ENCODE measurements at regions not wholly inside any gene's neighbourhood (a gene's known extent, or its start where the extent isn't known, plus 50 kb on each side); places are given as distances from the start of the nearest gene placed in this dataset.

- H3K9me3 ChIP-seq (ENCODE audit: control insufficient read depth in 2 of 2, low read length in 2 of 2): no peaks in the 10 kb centered on the region
- no peaks in the 10 kb centered on the region for H3K4me1 ChIP-seq (ENCODE audit: control insufficient read depth in 2 of 2, insufficient read depth in 2 of 2, low read length in 2 of 2)
- H3K4me3 ChIP-seq (ENCODE audit: low read length in 2 of 2): no peak overlapping the region
- no peak overlapping the region for H3K27ac ChIP-seq (ENCODE audit: low read depth in 2 of 2, low read length in 2 of 2)
- H3K36me3 ChIP-seq (ENCODE audit: control insufficient read depth in 2 of 2, insufficient read depth in 2 of 2, low read length in 2 of 2): no peaks in the 10 kb centered on the region
- H3K27me3 ChIP-seq (ENCODE audit: control insufficient read depth in 2 of 2, insufficient read depth in 2 of 2, low read length in 2 of 2): no peaks in the 10 kb centered on the region
- no peak overlapping the region for H3K9ac ChIP-seq (ENCODE audit: low read depth in 1 of 2, low read length in 2 of 2)
Measured at GRCh38 chr3:110790631-110791030, 281.0 kb upstream of the NECTIN3 start.

DNA sequence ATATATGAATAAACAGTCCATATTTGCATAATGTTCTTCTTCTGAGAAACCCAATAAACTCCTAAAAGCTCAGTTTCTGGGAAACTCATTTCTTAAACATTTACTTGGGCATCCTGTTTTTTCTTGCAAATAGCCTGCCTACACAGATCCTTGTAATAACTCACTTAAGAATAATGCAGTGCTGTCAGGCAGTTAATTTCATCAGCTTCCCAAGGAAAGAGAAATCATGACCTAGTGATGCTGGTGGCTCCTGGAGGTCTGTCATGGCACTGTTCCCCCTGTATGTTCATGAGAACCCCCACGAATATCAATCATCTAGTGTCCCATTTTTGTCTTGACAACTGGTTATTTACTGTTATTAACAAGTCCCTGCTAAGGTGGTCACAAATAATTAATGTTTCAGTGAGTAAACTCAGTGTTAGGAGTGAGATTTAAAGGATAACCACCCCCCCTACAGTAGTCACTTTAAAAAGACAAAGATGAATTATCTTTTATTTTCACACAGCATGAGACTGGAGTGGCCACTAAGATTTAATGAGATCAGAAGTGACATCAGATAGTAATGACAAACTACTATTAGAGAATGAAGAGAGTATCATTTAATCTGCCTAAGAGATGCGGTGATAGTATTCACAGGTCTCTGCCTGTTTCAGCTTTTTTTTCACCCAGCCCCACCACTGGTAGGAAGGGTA, 279.5 kb upstream of the NECTIN3 start:
- Histone ChIP-seq H3K9ac (ENCODE audit: low read depth in 1 of 2, low read length in 2 of 2) (no peak overlapping the region), H3K27ac (ENCODE audit: low read depth in 2 of 2, low read length in 2 of 2) (no peak overlapping the region), H3K27me3 (ENCODE audit: control insufficient read depth in 2 of 2, insufficient read depth in 2 of 2, low read length in 2 of 2) (no peaks in the 10 kb centered on the region), H3K9me3 (ENCODE audit: control insufficient read depth in 2 of 2, low read length in 2 of 2) (no peaks in the 10 kb centered on the region), H3K4me3 (ENCODE audit: low read length in 2 of 2) (no peak overlapping the region), H3K36me3 (ENCODE audit: control insufficient read depth in 2 of 2, insufficient read depth in 2 of 2, low read length in 2 of 2) (no peaks in the 10 kb centered on the region), H3K4me1 (ENCODE audit: control insufficient read depth in 2 of 2, insufficient read depth in 2 of 2, low read length in 2 of 2) (no peaks in the 10 kb centered on the region)

- no peak overlapping the region for H3K9ac ChIP-seq (ENCODE audit: low read depth in 1 of 2, low read length in 2 of 2)
- H3K36me3 ChIP-seq (ENCODE audit: control insufficient read depth in 2 of 2, insufficient read depth in 2 of 2, low read length in 2 of 2): no peaks in the 10 kb centered on the region
- no peaks in the 10 kb centered on the region for H3K9me3 ChIP-seq (ENCODE audit: control insufficient read depth in 2 of 2, low read length in 2 of 2)
- no peaks in the 10 kb centered on the region for H3K4me1 ChIP-seq (ENCODE audit: control insufficient read depth in 2 of 2, insufficient read depth in 2 of 2, low read length in 2 of 2)
- H3K27ac ChIP-seq (ENCODE audit: low read depth in 2 of 2, low read length in 2 of 2): no peak overlapping the region
- no peaks in the 10 kb centered on the region for H3K27me3 ChIP-seq (ENCODE audit: control insufficient read depth in 2 of 2, insufficient read depth in 2 of 2, low read length in 2 of 2)
- H3K4me3 ChIP-seq (ENCODE audit: low read length in 2 of 2): no peak overlapping the region
Measured at GRCh38 chr3:110793611-110794010, 278.0 kb upstream of the NECTIN3 start.

DNA sequence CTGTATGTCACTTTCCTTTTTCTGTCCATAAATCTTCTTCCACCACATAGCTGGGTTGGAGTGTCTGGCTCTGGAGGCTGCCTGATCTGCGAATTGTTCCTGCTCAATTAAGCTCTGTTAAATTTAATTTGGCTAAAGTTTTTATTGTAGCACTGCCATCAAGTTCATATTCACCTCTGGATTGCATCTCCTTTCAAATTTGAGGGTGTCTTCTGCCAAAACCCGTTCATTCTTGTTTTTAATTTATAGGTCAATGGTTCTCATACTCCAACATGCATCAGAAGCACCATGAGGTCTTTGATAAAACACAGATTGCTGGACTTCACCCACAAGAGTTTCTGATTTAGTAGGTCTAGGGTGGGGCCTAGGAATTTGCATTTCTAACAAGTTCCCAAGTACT, 276.5 kb upstream of the NECTIN3 start:
- no peak overlapping the region for H3K4me3 ChIP-seq (ENCODE audit: low read length in 2 of 2)
- no peaks in the 10 kb centered on the region for H3K4me1 ChIP-seq (ENCODE audit: control insufficient read depth in 2 of 2, insufficient read depth in 2 of 2, low read length in 2 of 2)

DNA sequence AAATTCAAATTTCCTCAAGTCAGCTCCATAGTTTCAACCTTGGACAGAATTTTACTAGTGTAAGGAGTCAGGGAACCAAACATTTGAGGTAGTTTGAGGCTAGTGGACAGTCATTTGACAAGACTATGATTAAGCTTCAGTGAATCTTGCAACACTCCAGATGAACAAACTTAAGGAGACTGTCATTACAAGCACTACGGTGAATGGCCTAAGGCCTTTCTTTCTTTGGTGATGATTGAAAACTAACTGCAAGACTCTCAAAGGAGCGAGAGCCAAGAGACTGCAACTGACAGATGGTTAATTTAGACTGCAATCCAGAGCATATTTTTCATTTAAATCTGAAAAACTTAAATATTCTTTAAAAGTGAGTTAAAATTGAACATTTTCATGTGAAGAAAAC, 272.3 kb upstream of the NECTIN3 start:
- H3K27me3 ChIP-seq (ENCODE audit: control insufficient read depth in 2 of 2, insufficient read depth in 2 of 2, low read length in 2 of 2): no peaks in the 10 kb centered on the region
- H3K9me3 ChIP-seq (ENCODE audit: control insufficient read depth in 2 of 2, low read length in 2 of 2): no peaks in the 10 kb centered on the region
- no peaks in the 10 kb centered on the region for H3K36me3 ChIP-seq (ENCODE audit: control insufficient read depth in 2 of 2, insufficient read depth in 2 of 2, low read length in 2 of 2)
- no peak overlapping the region for H3K27ac ChIP-seq (ENCODE audit: low read depth in 2 of 2, low read length in 2 of 2)
- no peaks in the 10 kb centered on the region for H3K4me1 ChIP-seq (ENCODE audit: control insufficient read depth in 2 of 2, insufficient read depth in 2 of 2, low read length in 2 of 2)
- no peak overlapping the region for H3K4me3 ChIP-seq (ENCODE audit: low read length in 2 of 2)
- H3K9ac ChIP-seq (ENCODE audit: low read depth in 1 of 2, low read length in 2 of 2): no peak overlapping the region

More for the DNA sequence above, 276.5 kb upstream of the NECTIN3 start:
- H3K27me3 ChIP-seq (ENCODE audit: control insufficient read depth in 2 of 2, insufficient read depth in 2 of 2, low read length in 2 of 2): no peaks in the 10 kb centered on the region
- no peak overlapping the region for H3K9ac ChIP-seq (ENCODE audit: low read depth in 1 of 2, low read length in 2 of 2)
- no peaks in the 10 kb centered on the region for H3K9me3 ChIP-seq (ENCODE audit: control insufficient read depth in 2 of 2, low read length in 2 of 2)
- H3K36me3 ChIP-seq (ENCODE audit: control insufficient read depth in 2 of 2, insufficient read depth in 2 of 2, low read length in 2 of 2): no peaks in the 10 kb centered on the region
- H3K27ac ChIP-seq (ENCODE audit: low read depth in 2 of 2, low read length in 2 of 2): no peak overlapping the region

GRCh38 chr3:110804856-110805255, 266.8 kb upstream of the NECTIN3 start:
- H3K9me3 ChIP-seq (ENCODE audit: control insufficient read depth in 2 of 2, low read length in 2 of 2): no peaks in the 10 kb centered on the region
- no peak overlapping the region for H3K9ac ChIP-seq (ENCODE audit: low read depth in 1 of 2, low read length in 2 of 2)
- no peaks in the 10 kb centered on the region for H3K36me3 ChIP-seq (ENCODE audit: control insufficient read depth in 2 of 2, insufficient read depth in 2 of 2, low read length in 2 of 2)
- peaks cover 0 to 3% of the 10 kb centered on the region in 2 donors for H3K4me1 ChIP-seq (ENCODE audit: control insufficient read depth in 2 of 2, insufficient read depth in 2 of 2, low read length in 2 of 2)
- no peak overlapping the region for H3K4me3 ChIP-seq (ENCODE audit: low read length in 2 of 2)
- H3K27me3 ChIP-seq (ENCODE audit: control insufficient read depth in 2 of 2, insufficient read depth in 2 of 2, low read length in 2 of 2): no peaks in the 10 kb centered on the region
- no peak overlapping the region for H3K27ac ChIP-seq (ENCODE audit: low read depth in 2 of 2, low read length in 2 of 2)

GRCh38 chr3:110806924-110807323, 264.7 kb upstream of the NECTIN3 start:
- H3K27ac ChIP-seq (ENCODE audit: low read depth in 2 of 2, low read length in 2 of 2): no peak overlapping the region
- no peaks in the 10 kb centered on the region for H3K36me3 ChIP-seq (ENCODE audit: control insufficient read depth in 2 of 2, insufficient read depth in 2 of 2, low read length in 2 of 2)
- H3K9ac ChIP-seq (ENCODE audit: low read depth in 1 of 2, low read length in 2 of 2): no peak overlapping the region
- H3K4me3 ChIP-seq (ENCODE audit: low read length in 2 of 2): no peak overlapping the region
- H3K9me3 ChIP-seq (ENCODE audit: control insufficient read depth in 2 of 2, low read length in 2 of 2): no peaks in the 10 kb centered on the region
- H3K27me3 ChIP-seq (ENCODE audit: control insufficient read depth in 2 of 2, insufficient read depth in 2 of 2, low read length in 2 of 2): no peaks in the 10 kb centered on the region
- H3K4me1 ChIP-seq (ENCODE audit: control insufficient read depth in 2 of 2, insufficient read depth in 2 of 2, low read length in 2 of 2): peaks cover 0 to 3% of the 10 kb centered on the region in 2 donors

- H3K9ac ChIP-seq (ENCODE audit: low read depth in 1 of 2, low read length in 2 of 2): no peak overlapping the region
- no peak overlapping the region for H3K27ac ChIP-seq (ENCODE audit: low read depth in 2 of 2, low read length in 2 of 2)
- no peaks in the 10 kb centered on the region for H3K9me3 ChIP-seq (ENCODE audit: control insufficient read depth in 2 of 2, low read length in 2 of 2)
Measured at GRCh38 chr3:110808630-110809029, 263.0 kb upstream of the NECTIN3 start.

GRCh38 chr3:110810356-110810755, 261.3 kb upstream of the NECTIN3 start:
- Histone ChIP-seq H3K36me3 (ENCODE audit: control insufficient read depth in 2 of 2, insufficient read depth in 2 of 2, low read length in 2 of 2) (no peaks in the 10 kb centered on the region), H3K9me3 (ENCODE audit: control insufficient read depth in 2 of 2, low read length in 2 of 2) (no peaks in the 10 kb centered on the region), H3K4me1 (ENCODE audit: control insufficient read depth in 2 of 2, insufficient read depth in 2 of 2, low read length in 2 of 2) (peaks cover 0 to 8% of the 10 kb centered on the region in 2 donors), H3K27ac (ENCODE audit: low read depth in 2 of 2, low read length in 2 of 2) (no peak overlapping the region), H3K27me3 (ENCODE audit: control insufficient read depth in 2 of 2, insufficient read depth in 2 of 2, low read length in 2 of 2) (no peaks in the 10 kb centered on the region), H3K9ac (ENCODE audit: low read depth in 1 of 2, low read length in 2 of 2) (no peak overlapping the region), H3K4me3 (ENCODE audit: low read length in 2 of 2) (no peak overlapping the region)

More at GRCh38 chr3:110808630-110809029, 263.0 kb upstream of the NECTIN3 start:
- Histone ChIP-seq H3K4me3 (ENCODE audit: low read length in 2 of 2) (no peak overlapping the region), H3K4me1 (ENCODE audit: control insufficient read depth in 2 of 2, insufficient read depth in 2 of 2, low read length in 2 of 2) (peaks cover 0 to 3% of the 10 kb centered on the region in 2 donors), H3K27me3 (ENCODE audit: control insufficient read depth in 2 of 2, insufficient read depth in 2 of 2, low read length in 2 of 2) (no peaks in the 10 kb centered on the region), H3K36me3 (ENCODE audit: control insufficient read depth in 2 of 2, insufficient read depth in 2 of 2, low read length in 2 of 2) (no peaks in the 10 kb centered on the region)

- H3K27ac ChIP-seq (ENCODE audit: low read depth in 2 of 2, low read length in 2 of 2): no peak overlapping the region
- H3K27me3 ChIP-seq (ENCODE audit: control insufficient read depth in 2 of 2, insufficient read depth in 2 of 2, low read length in 2 of 2): no peaks in the 10 kb centered on the region
- no peaks in the 10 kb centered on the region for H3K9me3 ChIP-seq (ENCODE audit: control insufficient read depth in 2 of 2, low read length in 2 of 2)
- no peaks in the 10 kb centered on the region for H3K36me3 ChIP-seq (ENCODE audit: control insufficient read depth in 2 of 2, insufficient read depth in 2 of 2, low read length in 2 of 2)
- H3K4me3 ChIP-seq (ENCODE audit: low read length in 2 of 2): no peak overlapping the region
- no peak overlapping the region for H3K9ac ChIP-seq (ENCODE audit: low read depth in 1 of 2, low read length in 2 of 2)
- H3K4me1 ChIP-seq (ENCODE audit: control insufficient read depth in 2 of 2, insufficient read depth in 2 of 2, low read length in 2 of 2): peaks cover 0 to 6% of the 10 kb centered on the region in 2 donors
Measured at GRCh38 chr3:110811050-110811449, 260.6 kb upstream of the NECTIN3 start.
